Transverse colon (tissue), 4 donors: ENCODE measurements at regions not wholly inside any gene's neighbourhood (a gene's known extent, or its start where the extent isn't known, plus 50 kb on each side); places are given as distances from the start of the nearest gene placed in this dataset.

Source experiments
- DNase-seq: peaks from one replicate; pipeline ENCODE4 v3.0.0-alpha.2; 2019
- H3K27ac ChIP-seq, 4 donors: fragments of 200-600 bp; sonication (generic); 2 replicates each; pipeline ENCODE4 v1.5.1; 2016 to 2018; ENCODE audit warnings: inconsistent platforms in 4 of 4
- H3K27me3 ChIP-seq: fragments of 200-600 bp; sonication (generic); 2 replicates; pipeline ENCODE4 v1.5.1; 2017; ENCODE audit warnings: inconsistent platforms
- H3K36me3 ChIP-seq, 4 donors: fragments of 200-600 bp; sonication (generic); 2 replicates each; pipeline ENCODE4 v1.5.1; 2017 to 2019; ENCODE audit warnings: inconsistent platforms in 4 of 4
- H3K4me1 ChIP-seq, 4 donors: fragments of 200-600 bp; sonication (generic); 2 replicates each; pipeline ENCODE4 v1.5.1; 2017 to 2020; ENCODE audit warnings: inconsistent platforms in 4 of 4
- H3K4me3 ChIP-seq, 4 donors: fragments of 200-600 bp; sonication (generic); 1 replicate in 1 of 4; 2 replicates in 3 of 4; pipeline versions ENCODE4 v1.5.1 to v1.6.1; 2017 to 2019; ENCODE audit warnings: inconsistent platforms in 4 of 4
- H3K9me3 ChIP-seq, 2 donors: fragments of 200-600 bp; sonication (generic); 2 replicates each; pipeline ENCODE4 v1.5.1; 2017 to 2019; ENCODE audit warnings: inconsistent platforms in 2 of 2
- CTCF ChIP-seq, 5 experiments: fragments of 200-600 bp in 3 of 5; fragments of 450-650 bp in 2 of 5; sonication (generic) in 3 of 5; IDR thresholded peaks; 1 replicate in 2 of 5; 2 replicates in 3 of 5; pipeline ENCODE4 v1.5.1; 2016 to 2017; ENCODE audit warnings: antibody characterized with exemption in 5 of 5, inconsistent platforms in 3 of 5, mild to moderate bottlenecking in 2 of 5, moderate library complexity in 1 of 5
- EP300 ChIP-seq: sonication (generic); formaldehyde crosslinking; IDR thresholded peaks from one replicate; pipeline ENCODE4 v1.6.1; 2017; ENCODE audit warnings: antibody characterized with exemption, low read depth
- POLR2A ChIP-seq: fragments of 450-650 bp; IDR thresholded peaks from one replicate; pipeline ENCODE4 v1.6.1; 2016; ENCODE audit warnings: antibody characterized with exemption, mild to moderate bottlenecking, moderate library complexity
- POLR2AphosphoS5 ChIP-seq, 3 donors: sonication (generic); formaldehyde crosslinking; IDR thresholded peaks; one replicate each; pipeline ENCODE4 v1.6.1; 2016; ENCODE audit warnings: antibody characterized with exemption in 3 of 3
- WGBS, 2 donors: methylation state at CpG; one replicate each; pipeline ENCODE4 v1.1.5; 2018; ENCODE audit warnings: low coverage in 1 of 2; 5-methylcytosine and 5-hydroxymethylcytosine counted together
- in situ Hi-C, 4 donors: fragments of 200-750 bp; cut with MboI; loops; one replicate each; pipeline versions ENCODE4 v1.15.0 to v1.15.1; 2017; ENCODE audit warnings: low sequenced_read_pairs in 3 of 4, low pct_ligation_motif_present in 1 of 4, low pct_unique_long_range_greater_than_20kb in 1 of 4
- intact Hi-C: fragments of 100-400 bp; cut with DNase I; formaldehyde crosslinking; loops from one replicate; pipeline ENCODE4 v1.15.1; 2023; ENCODE audit warnings: low total_unique reads

GRCh38 chr3:153901152-153901551 lies 220.0 kb upstream of the ARHGEF26 start:
- TF ChIP-seq CTCF (IDR thresholded peaks at IDR 0.05) (no peak), POLR2AphosphoS5 (IDR thresholded peaks at IDR 0.05) (no peak), POLR2A (no peak)
- in situ Hi-C loops = no loop called here
- WGBS, 2 donors = 83 to 89% methylated on average over 1 to 2 of the region's 2 CpGs
- Histone ChIP-seq H3K36me3 (no peaks in the 10 kb centered on the region), H3K27me3 (no peaks in the 10 kb centered on the region), H3K4me1 (no peaks in the 10 kb centered on the region), H3K4me3 (no peak overlapping the region), H3K27ac (no peak overlapping the region), H3K9me3 (no peaks in the 10 kb centered on the region)
- DNase-seq = no peak
- intact Hi-C loops = no loop called here

GRCh38 chr3:153901991-153902390 lies 219.2 kb upstream of the ARHGEF26 start:
- intact Hi-C loops (no loop called here), in situ Hi-C loops (no loop called here)
- WGBS, 2 donors = 90 to 93% methylated on average over 3 of the region's 3 CpGs
- DNase-seq = no peak
- no peaks in the 10 kb centered on the region for H3K9me3 ChIP-seq
- no peak overlapping the region for H3K27ac ChIP-seq
- H3K4me1 ChIP-seq = no peaks in the 10 kb centered on the region
- no peaks in the 10 kb centered on the region for H3K36me3 ChIP-seq
- no peaks in the 10 kb centered on the region for H3K27me3 ChIP-seq
- no peak overlapping the region for H3K4me3 ChIP-seq
- no peak for TF ChIP-seq EP300
- TF ChIP-seq POLR2A = no peak
- TF ChIP-seq CTCF (IDR thresholded peaks at IDR 0.05) = no peak
- TF ChIP-seq POLR2AphosphoS5 (IDR thresholded peaks at IDR 0.05) = no peak

GRCh38 chr3:153903430-153903829 lies 217.8 kb upstream of the ARHGEF26 start:
- Histone ChIP-seq H3K4me1 (no peaks in the 10 kb centered on the region), H3K27me3 (no peaks in the 10 kb centered on the region), H3K27ac (no peak overlapping the region), H3K4me3 (no peak overlapping the region), H3K9me3 (no peaks in the 10 kb centered on the region), H3K36me3 (no peaks in the 10 kb centered on the region)
- no peak for TF ChIP-seq POLR2A
- TF ChIP-seq CTCF (IDR thresholded peaks at IDR 0.05) = no peak
- TF ChIP-seq POLR2AphosphoS5 (IDR thresholded peaks at IDR 0.05) = no peak
- TF ChIP-seq EP300 = no peak
- no peak for DNase-seq
- intact Hi-C loops (no loop called here), in situ Hi-C loops (no loop called here)

GRCh38 chr3:153906366-153906765 lies 214.8 kb upstream of the ARHGEF26 start:
- in situ Hi-C loops = no loop called here

More at GRCh38 chr3:153906366-153906765, 214.8 kb upstream of the ARHGEF26 start:
- H3K4me3 ChIP-seq = no peak overlapping the region
- H3K27me3 ChIP-seq = no peaks in the 10 kb centered on the region
- DNase-seq = no peak
- H3K27ac ChIP-seq = no peak overlapping the region
- no peak for TF ChIP-seq EP300
- no peak for TF ChIP-seq POLR2AphosphoS5 (IDR thresholded peaks at IDR 0.05)
- TF ChIP-seq POLR2A = no peak
- no peak for TF ChIP-seq CTCF (IDR thresholded peaks at IDR 0.05)
- intact Hi-C loops = no loop called here
- no peaks in the 10 kb centered on the region for H3K9me3 ChIP-seq
- 31 to 36% methylated on average over 2 of the region's 2 CpGs for WGBS, 2 donors
- no peaks in the 10 kb centered on the region for H3K4me1 ChIP-seq
- H3K36me3 ChIP-seq = no peaks in the 10 kb centered on the region
